GM18511 (cell line): ENCODE measurements at regions not wholly inside any gene's neighbourhood (a gene's known extent, or its start where the extent isn't known, plus 50 kb on each side); places are given as distances from the start of the nearest gene placed in this dataset.
A peak's percentile ranks its signal among the peaks of the same experiment; 100 is the strongest.
"Not testable (repeated sequence)": the region's sequence is repeated elsewhere in the genome, so short reads cannot be mapped to it uniquely, and the experiment has no call there.

Experiments used
- ATAC-seq: cut with Tn5 transposase; IDR thresholded peaks from one replicate; pipeline ENCODE4 v1.9.1; 2021; ENCODE audit warnings: mild to moderate bottlenecking, moderate library complexity; ENCODE audit not compliant: unreplicated experiment

DNA sequence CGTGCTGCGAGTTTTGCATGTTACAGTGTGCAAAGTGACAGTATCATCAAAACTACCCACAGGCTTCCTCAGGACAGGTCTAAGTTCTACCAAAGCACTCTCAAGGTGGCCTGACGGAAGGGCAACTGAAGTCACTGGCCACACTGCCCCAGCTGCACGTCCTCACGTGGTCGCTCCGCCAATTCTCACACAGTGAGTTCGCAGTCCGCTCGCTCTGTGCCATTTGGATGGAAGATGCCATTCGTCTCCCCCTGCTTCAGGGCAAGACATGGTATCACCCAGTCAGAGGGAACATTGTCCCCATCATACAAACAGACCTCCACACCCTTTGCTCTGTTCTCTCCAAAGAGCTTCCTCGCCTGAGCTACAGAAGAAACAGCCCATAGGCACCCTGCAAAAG, 109.6 kb upstream of the COBL start:
- no peak for ATAC-seq

GRCh38 chr7:51409934-51410333, 93.3 kb upstream of the COBL start:
- not testable (repeated sequence) for ATAC-seq

- not testable (repeated sequence) for ATAC-seq
Measured at GRCh38 chr7:51397608-51398007, 81.0 kb upstream of the COBL start.

- ATAC-seq = not testable (repeated sequence)
Measured at GRCh38 chr7:51393003-51393402, 76.4 kb upstream of the COBL start.

- not testable (repeated sequence) for ATAC-seq
Measured at GRCh38 chr7:51389952-51390351, 73.3 kb upstream of the COBL start.

DNA sequence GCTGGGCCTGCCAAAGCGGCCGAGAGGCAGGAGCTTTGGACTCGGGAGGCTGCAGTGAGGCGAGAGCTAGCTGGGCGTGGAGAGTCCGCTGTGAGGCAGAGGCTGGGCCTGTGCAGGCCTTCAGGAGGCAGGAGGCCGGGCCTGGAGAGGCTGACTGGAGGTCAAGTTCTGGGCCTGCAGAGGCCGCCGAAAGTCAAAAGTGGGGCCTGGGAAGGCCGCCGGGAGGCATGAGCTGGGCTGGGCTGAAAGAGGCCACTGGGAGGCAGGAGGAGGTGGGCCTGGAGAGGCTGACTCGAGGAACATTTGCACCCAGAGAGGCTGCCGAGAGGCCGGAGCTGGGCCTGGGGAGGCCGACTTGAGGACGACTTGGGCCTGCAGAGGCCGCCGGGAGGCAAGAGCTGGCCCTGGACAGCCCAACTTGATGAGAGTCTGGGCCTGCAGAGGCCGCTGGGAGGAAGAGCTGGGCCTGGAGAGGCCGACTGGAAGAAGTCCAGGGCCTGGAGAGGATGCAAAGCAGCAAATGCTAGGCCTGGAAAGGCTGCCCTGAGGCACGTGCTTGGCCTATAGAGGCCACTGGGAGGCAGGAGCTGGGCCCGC, 72.7 kb upstream of the COBL start:
- not testable (repeated sequence) for ATAC-seq

GRCh38 chr7:51388241-51388640, 71.6 kb upstream of the COBL start:
- ATAC-seq = not testable (repeated sequence)

GRCh38 chr7:51386806-51387568, 70.4 kb upstream of the COBL start:
- not testable (repeated sequence) for ATAC-seq

DNA sequence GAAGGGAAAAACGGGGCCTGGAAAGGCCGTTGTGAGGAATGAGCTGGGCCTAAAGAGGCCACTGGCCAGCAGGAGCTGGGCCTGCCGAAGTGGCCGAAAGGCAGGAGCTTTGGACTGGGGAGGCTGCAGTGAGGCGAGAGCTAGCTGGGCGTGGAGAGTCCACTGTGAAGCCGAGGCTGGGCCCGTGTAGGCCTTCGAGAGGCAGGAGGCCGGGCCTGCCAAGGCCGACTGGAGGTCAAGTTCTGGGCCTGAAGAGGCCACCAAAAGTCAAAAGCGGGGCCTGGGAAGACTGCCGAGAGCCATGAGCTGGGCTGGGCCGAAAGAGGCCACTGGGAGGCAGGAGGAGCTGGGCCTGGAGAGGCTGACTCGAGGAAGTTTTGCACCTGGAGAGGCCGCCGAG, 69.6 kb upstream of the COBL start:
- not testable (repeated sequence) for ATAC-seq

DNA sequence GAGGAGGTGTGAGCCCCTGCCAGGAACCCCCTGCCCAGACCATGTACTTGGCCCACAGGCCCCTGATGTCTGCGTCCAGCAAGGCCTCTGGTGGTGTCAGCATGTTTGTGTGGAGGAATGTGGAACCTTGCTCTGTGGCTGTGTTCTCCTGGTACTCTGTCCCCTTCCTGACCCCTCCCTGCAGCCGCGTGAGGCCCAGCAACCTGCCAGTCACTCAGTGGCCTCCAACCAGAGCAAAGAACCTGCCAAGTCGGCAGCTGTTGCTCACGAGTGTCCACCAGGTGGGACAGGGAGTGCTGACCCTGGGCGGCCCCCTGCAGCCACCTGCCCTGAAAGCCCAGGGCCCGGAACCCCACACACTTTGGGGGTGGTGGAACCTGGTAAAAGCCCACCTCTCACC, 65.6 kb upstream of the COBL start:
- not testable (repeated sequence) for ATAC-seq

DNA sequence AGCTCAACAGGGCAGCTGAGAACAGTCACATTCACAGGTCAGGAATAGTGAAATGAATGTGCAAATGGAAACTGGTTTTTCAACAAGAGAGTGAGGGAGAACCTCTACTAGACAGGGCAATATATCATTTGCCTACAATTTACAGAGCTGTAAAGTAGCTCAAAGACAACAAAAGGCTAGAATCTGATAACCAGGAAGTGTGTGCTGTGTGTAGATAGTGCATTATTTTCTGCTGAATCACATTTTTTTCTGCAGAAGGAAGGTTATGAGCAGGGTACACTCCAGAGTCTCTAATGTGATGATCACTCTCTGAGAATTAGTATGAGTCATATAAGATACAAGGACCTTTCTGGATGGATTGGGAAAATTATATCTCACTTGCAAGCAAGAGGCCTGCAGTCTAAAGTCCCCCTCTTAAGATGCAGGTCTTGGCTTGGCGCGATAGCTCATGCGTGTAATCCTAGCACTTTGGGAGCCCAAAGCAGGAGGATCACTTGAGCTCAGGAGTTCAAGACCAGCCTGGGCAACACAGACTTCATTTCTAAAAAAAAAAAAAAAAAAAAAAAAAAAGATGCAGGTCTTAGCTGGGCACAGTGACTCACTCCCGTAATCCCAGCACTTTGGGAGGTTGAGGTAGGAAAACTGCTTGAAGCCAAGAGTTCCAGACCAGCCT, 59.9 kb upstream of the COBL start:
- no peak for ATAC-seq

DNA sequence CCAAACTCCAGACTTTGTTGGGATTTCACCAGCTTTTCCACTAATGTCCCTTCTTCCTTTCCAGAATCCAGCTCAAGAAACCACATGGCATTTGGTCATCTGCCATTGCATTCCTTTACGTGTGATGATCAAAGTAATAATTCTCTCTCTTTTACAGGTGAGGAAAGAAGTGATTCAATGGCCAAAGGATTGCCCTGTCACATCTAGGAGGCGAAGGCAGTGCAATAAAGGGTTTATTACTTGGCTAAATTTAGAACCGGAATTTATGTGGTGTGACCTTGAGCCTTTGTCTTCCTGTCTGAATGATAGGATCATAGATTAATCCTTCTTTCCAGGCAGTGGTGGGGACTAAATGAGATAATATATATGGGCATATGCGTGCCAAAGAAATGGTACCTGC, 58.3 kb upstream of the COBL start:
- ATAC-seq = no peak

DNA sequence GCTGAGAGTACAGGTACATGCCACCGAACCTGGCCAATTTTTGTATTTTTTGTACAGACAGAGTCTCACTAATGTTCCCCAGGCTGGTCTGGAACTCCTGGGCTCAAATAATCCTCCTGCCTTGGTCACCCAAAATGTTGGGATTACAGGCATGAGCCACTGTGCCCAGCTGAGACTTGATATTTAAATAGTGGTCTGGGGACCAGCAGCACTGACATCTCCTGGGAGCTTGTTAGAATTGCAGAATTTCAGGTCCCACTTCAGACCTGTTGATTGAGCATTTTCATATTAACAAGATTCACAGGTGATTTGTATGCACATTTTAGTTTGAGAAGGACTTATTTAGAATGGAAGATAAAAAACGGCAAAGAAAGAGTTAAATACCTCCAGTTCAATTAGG, 57.0 kb upstream of the COBL start:
- not testable (repeated sequence) for ATAC-seq

- no peak for ATAC-seq
Measured at GRCh38 chr7:51369746-51370145, 53.1 kb upstream of the COBL start.

DNA sequence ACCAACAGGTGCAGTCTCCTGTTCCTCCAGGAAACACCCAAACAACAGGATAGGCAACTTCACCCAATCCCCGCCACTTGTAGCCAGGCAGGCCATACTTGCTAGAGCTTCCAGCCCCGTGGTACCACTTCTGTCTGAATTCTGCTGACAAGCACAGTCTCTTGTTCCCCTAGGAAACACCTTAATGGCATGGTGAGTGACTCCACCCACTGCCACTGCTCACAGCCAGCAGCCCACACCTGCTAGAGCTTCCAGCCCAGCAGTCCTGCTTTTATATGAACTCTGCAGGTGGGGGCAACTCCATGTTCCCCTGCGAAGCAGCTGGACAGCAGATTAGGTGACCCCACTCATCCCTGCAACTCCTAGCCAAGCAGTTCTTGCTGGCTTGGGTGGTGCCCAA, 52.6 kb upstream of the COBL start:
- not testable (repeated sequence) for ATAC-seq

- ATAC-seq = no peak
Measured at GRCh38 chr7:51368334-51368733, 51.7 kb upstream of the COBL start.

GRCh38 chr7:51367614-51367968, 51.0 kb upstream of the COBL start:
- no peak for ATAC-seq

GRCh38 chr7:51366930-51367613, 50.5 kb upstream of the COBL start:
- peak; percentile 83 for ATAC-seq
